Endodermal cell (in vitro differentiated cells): ENCODE measurements at regions not wholly inside any gene's neighbourhood (a gene's known extent, or its start where the extent isn't known, plus 50 kb on each side); places are given as distances from the start of the nearest gene placed in this dataset.

Source experiments
- DNase-seq: peaks from one replicate; pipeline ENCODE4 v3.0.0-alpha.2; 2017
- H3K27ac ChIP-seq: 2 replicates; pipeline ENCODE4 v1.5.1; 2013; ENCODE audit warnings: mild to moderate bottlenecking, low read depth, low read length, moderate library complexity
- H3K27me3 ChIP-seq: 2 replicates; pipeline ENCODE4 v1.6.1; 2013; ENCODE audit warnings: mild to moderate bottlenecking, low read length, moderate library complexity; ENCODE audit not compliant: insufficient read depth, control insufficient read depth, poor library complexity, severe bottlenecking
- H3K36me3 ChIP-seq: 2 replicates; pipeline ENCODE4 v1.7.0; 2013; ENCODE audit warnings: mild to moderate bottlenecking, low read length, moderate library complexity; ENCODE audit not compliant: control insufficient read depth, insufficient read depth
- H3K4me1 ChIP-seq: one replicate; pipeline ENCODE4 v1.7.0; 2013; ENCODE audit warnings: low read length; ENCODE audit not compliant: control insufficient read depth, insufficient read depth
- H3K4me3 ChIP-seq: 2 replicates; pipeline ENCODE4 v1.5.1; 2013; ENCODE audit warnings: mild to moderate bottlenecking, low read length, moderate library complexity
- H3K9ac ChIP-seq: 2 replicates; pipeline ENCODE4 v1.6.1; 2013; ENCODE audit warnings: mild to moderate bottlenecking, low read length, moderate library complexity; ENCODE audit not compliant: poor library complexity, severe bottlenecking; ENCODE audit errors: extremely low read depth
- H3K9me3 ChIP-seq: 2 replicates; pipeline ENCODE4 v1.6.1; 2013; ENCODE audit warnings: mild to moderate bottlenecking, low read length, moderate library complexity; ENCODE audit not compliant: control insufficient read depth
- H3K27ac Mint-ChIP-seq: 2 replicates; pipeline ENCODE4 v1.8.0; 2020; ENCODE audit warnings: mixed read lengths
- H3K27me3 Mint-ChIP-seq: 2 replicates; pipeline ENCODE4 v1.8.0; 2021; ENCODE audit warnings: mild to moderate bottlenecking, mixed read lengths; ENCODE audit not compliant: insufficient read depth
- H3K36me3 Mint-ChIP-seq: 2 replicates; pipeline ENCODE4 v1.8.0; 2020; ENCODE audit warnings: low read depth, mixed read lengths
- H3K4me1 Mint-ChIP-seq: 2 replicates; pipeline ENCODE4 v1.8.0; 2020; ENCODE audit warnings: mixed read lengths
- H3K4me3 Mint-ChIP-seq: 2 replicates; pipeline ENCODE4 v1.8.0; 2020; ENCODE audit warnings: mild to moderate bottlenecking, moderate library complexity, mixed read lengths
- H3K9me3 Mint-ChIP-seq: 2 replicates; pipeline ENCODE4 v1.8.0; 2020; ENCODE audit warnings: mild to moderate bottlenecking, mixed read lengths
- WGBS, 2 experiments: methylation state at CpG; one replicate each; pipeline versions ENCODE4 v1.1.5 to v1.1.7; 2013; ENCODE audit warnings: missing lambda C conversion rate in 2 of 2, mixed read lengths in 1 of 2; ENCODE audit not compliant: insufficient coverage in 1 of 2, insufficient read length in 1 of 2; 5-methylcytosine and 5-hydroxymethylcytosine counted together
- TF ChIP-seq, protein P1 (sequence below): fragments of 200-600 bp; sonication (generic); conservative IDR thresholded peaks from 2 replicates; pipeline ENCODE4 v1.5.0; 2021; ENCODE audit warnings: antibody characterized with exemption, mild to moderate bottlenecking

DNA sequence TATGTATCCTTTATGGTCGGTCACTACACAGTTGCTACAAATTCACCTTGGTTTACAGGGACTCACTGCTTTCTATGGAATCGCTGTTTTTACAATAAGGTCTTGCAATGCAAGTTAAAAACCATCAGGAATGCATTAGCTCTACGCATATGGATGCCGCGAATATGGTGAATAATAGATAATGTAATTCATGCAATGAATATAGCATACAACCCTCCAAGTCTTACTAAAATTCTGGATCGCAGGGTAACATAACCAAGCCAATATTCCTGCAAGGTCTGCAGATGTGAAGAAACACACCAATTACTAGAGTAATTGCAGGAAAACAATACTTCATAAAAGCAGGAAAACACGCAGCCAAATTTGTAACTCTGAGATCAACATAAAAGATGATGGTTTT lies 75.6 kb upstream of the BACE2 start:
- H3K27ac ChIP-seq: no peak overlapping the region
- 95 to 100% methylated on average over 2 to 7 of the region's 7 CpGs for WGBS, 2 experiments
- no peaks in the 10 kb centered on the region for H3K9me3 Mint-ChIP-seq

DNA sequence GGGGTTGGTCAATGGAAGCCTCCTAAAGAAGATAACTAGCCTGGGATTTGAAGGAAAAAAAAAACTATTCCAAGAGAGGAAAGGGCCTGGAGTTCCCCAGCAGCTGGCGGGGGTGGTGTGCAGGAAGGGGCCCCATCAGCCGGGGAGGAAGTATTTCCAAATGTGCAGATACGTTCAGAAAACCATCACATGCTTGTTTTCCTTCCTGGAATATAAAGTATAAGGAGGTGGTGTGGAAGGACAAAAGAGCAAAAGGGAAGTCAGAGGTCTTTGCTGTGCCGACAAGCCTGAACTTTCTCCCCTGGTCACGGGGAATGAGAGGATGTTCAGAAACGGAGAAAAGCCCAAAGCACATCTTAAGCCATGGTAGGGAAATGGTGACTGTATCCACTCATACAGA lies 72.0 kb upstream of the BACE2 start:
- peaks cover 23% of the 10 kb centered on the region for H3K27me3 Mint-ChIP-seq
- no peaks in the 10 kb centered on the region for H3K4me1 ChIP-seq
- TF ChIP-seq, protein P1, sequence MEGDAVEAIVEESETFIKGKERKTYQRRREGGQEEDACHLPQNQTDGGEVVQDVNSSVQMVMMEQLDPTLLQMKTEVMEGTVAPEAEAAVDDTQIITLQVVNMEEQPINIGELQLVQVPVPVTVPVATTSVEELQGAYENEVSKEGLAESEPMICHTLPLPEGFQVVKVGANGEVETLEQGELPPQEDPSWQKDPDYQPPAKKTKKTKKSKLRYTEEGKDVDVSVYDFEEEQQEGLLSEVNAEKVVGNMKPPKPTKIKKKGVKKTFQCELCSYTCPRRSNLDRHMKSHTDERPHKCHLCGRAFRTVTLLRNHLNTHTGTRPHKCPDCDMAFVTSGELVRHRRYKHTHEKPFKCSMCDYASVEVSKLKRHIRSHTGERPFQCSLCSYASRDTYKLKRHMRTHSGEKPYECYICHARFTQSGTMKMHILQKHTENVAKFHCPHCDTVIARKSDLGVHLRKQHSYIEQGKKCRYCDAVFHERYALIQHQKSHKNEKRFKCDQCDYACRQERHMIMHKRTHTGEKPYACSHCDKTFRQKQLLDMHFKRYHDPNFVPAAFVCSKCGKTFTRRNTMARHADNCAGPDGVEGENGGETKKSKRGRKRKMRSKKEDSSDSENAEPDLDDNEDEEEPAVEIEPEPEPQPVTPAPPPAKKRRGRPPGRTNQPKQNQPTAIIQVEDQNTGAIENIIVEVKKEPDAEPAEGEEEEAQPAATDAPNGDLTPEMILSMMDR: no peak
- no peak overlapping the region for H3K9ac ChIP-seq
- no peaks in the 10 kb centered on the region for H3K36me3 Mint-ChIP-seq
- H3K4me3 Mint-ChIP-seq: no peak overlapping the region
- peaks cover 8% of the 10 kb centered on the region for H3K9me3 Mint-ChIP-seq
- no peak for DNase-seq
- H3K4me3 ChIP-seq: no peak overlapping the region
- no peaks in the 10 kb centered on the region for H3K36me3 ChIP-seq
- peaks cover 17% of the 10 kb centered on the region for H3K27me3 ChIP-seq
- peaks cover 13% of the 10 kb centered on the region for H3K9me3 ChIP-seq
- no peaks in the 10 kb centered on the region for H3K4me1 Mint-ChIP-seq
- H3K27ac ChIP-seq: no peak overlapping the region
- WGBS, 2 experiments: 89 to 98% methylated on average over 4 to 6 of the region's 6 CpGs
- H3K27ac Mint-ChIP-seq: no peak overlapping the region

More for the DNA sequence above, 75.6 kb upstream of the BACE2 start:
- TF ChIP-seq, protein P1: no peak
- Histone ChIP-seq H3K9ac (no peak overlapping the region), H3K27me3 (peaks cover 14% of the 10 kb centered on the region), H3K9me3 (peaks cover 5% of the 10 kb centered on the region), H3K4me1 (no peaks in the 10 kb centered on the region), H3K4me3 (no peak overlapping the region), H3K36me3 (no peaks in the 10 kb centered on the region)
- no peaks in the 10 kb centered on the region for H3K36me3 Mint-ChIP-seq
- DNase-seq: no peak
- H3K27ac Mint-ChIP-seq: no peak overlapping the region
- peaks cover 37% of the 10 kb centered on the region for H3K27me3 Mint-ChIP-seq
- peaks cover 2% of the 10 kb centered on the region for H3K4me1 Mint-ChIP-seq
- no peak overlapping the region for H3K4me3 Mint-ChIP-seq

GRCh38 chr21:41098076-41098475 lies 69.9 kb upstream of the BACE2 start:
- Histone ChIP-seq H3K4me3 (no peak overlapping the region), H3K27me3 (peaks cover 7% of the 10 kb centered on the region), H3K36me3 (no peaks in the 10 kb centered on the region), H3K9ac (no peak overlapping the region), H3K4me1 (no peaks in the 10 kb centered on the region), H3K9me3 (peaks cover 13% of the 10 kb centered on the region), H3K27ac (no peak overlapping the region)
- peaks cover 17% of the 10 kb centered on the region for H3K27me3 Mint-ChIP-seq
- no peaks in the 10 kb centered on the region for H3K36me3 Mint-ChIP-seq
- peaks cover 7% of the 10 kb centered on the region for H3K4me1 Mint-ChIP-seq
- H3K9me3 Mint-ChIP-seq: peaks cover 8% of the 10 kb centered on the region
- TF ChIP-seq, protein P1: no peak
- H3K4me3 Mint-ChIP-seq: no peak overlapping the region
- no peak overlapping the region for H3K27ac Mint-ChIP-seq
- no peak for DNase-seq
- WGBS, 2 experiments: 93 to 100% methylated on average over 1 of the region's 1 CpG
